NCI-H526 treated with DMSO at 0.1 percent for 48 hours (cell line): ENCODE measurements at regions not wholly inside any gene's neighbourhood (a gene's known extent, or its start where the extent isn't known, plus 50 kb on each side); places are given as distances from the start of the nearest gene placed in this dataset.

Experiments used
- DNase-seq: peaks from one replicate; lab custom pipeline; 2025; lab: John Stamatoyannopoulos, UW

- DNase-seq, result no peak
These were observed 579.5 kb downstream of the CAAP1 start for GRCh38 chr9:26313108-26313507.

GRCh38 chr9:26311463-26311995, 581.1 kb downstream of the CAAP1 start:
- DNase-seq, result no peak

- no peak for DNase-seq
These were observed 582.3 kb downstream of the CAAP1 start for GRCh38 chr9:26310294-26310693.

GRCh38 chr9:26308328-26308727, 584.3 kb downstream of the CAAP1 start:
- no peak for DNase-seq

GRCh38 chr9:26301659-26302058, 590.9 kb downstream of the CAAP1 start:
- no peak for DNase-seq

- DNase-seq, result no peak
These were observed 591.6 kb downstream of the CAAP1 start for GRCh38 chr9:26301046-26301445.

GRCh38 chr9:26296910-26297572, 595.6 kb downstream of the CAAP1 start:
- no peak for DNase-seq

GRCh38 chr9:26292943-26293342, 599.7 kb downstream of the CAAP1 start:
- DNase-seq, result no peak

GRCh38 chr9:26271495-26272122, 593.4 kb upstream of the TUSC1 start:
- DNase-seq, result no peak

GRCh38 chr9:26266146-26266793, 588.0 kb upstream of the TUSC1 start:
- DNase-seq, result no peak

GRCh38 chr9:26264709-26265601, 586.7 kb upstream of the TUSC1 start:
- DNase-seq, result no peak

GRCh38 chr9:26263478-26263877, 585.2 kb upstream of the TUSC1 start:
- no peak for DNase-seq

GRCh38 chr9:26262421-26263107, 584.3 kb upstream of the TUSC1 start:
- no peak for DNase-seq

GRCh38 chr9:26261503-26262330, 583.5 kb upstream of the TUSC1 start:
- no peak for DNase-seq

- DNase-seq, result no peak
These were observed 582.0 kb upstream of the TUSC1 start for GRCh38 chr9:26260238-26260637.

- no peak for DNase-seq
These were observed 569.6 kb upstream of the TUSC1 start for GRCh38 chr9:26247861-26248260.

- no peak for DNase-seq
These were observed 566.6 kb upstream of the TUSC1 start for GRCh38 chr9:26244661-26245451.

- no peak for DNase-seq
These were observed 565.5 kb upstream of the TUSC1 start for GRCh38 chr9:26243726-26244125.

- no peak for DNase-seq
These were observed 564.9 kb upstream of the TUSC1 start for GRCh38 chr9:26243029-26243697.
